ENCODE measurements at regions not wholly inside any gene's neighbourhood (a gene's known extent, or its start where the extent isn't known, plus 50 kb on each side); places are given as distances from the start of the nearest gene placed in this dataset.
"Not testable (repeated sequence)": the region's sequence is repeated elsewhere in the genome, so short reads cannot be mapped to it uniquely, and the experiment has no call there.

DNA sequence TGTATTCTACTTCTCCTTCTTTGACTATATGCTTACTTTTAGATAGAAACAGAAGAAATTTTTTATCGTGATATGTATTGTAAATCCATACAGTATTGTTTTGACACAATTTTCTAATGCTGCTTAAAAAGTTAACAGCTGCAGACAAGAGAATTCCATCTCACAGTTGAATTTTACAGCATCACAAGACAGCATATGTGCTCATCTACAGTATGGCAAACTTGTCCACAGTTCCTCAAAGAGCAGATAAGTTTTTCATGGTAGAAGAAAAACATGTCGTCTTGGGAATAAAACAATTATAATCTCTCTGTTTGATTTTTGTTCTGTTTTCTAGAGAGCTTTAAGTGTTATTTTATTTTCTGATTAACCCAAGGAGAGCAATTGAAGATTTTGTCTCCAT is 438.5 kb upstream of the NUDT12 start:
- H3K9me3 ChIP-seq: no peaks in the 10 kb centered on the region
- ATAC-seq (no peak), DNase-seq (no peak)
- H3K4me1 ChIP-seq: no peaks in the 10 kb centered on the region
- no peaks in the 10 kb centered on the region for H3K36me3 ChIP-seq
- no peak for TF ChIP-seq POLR2A (IDR thresholded peaks at IDR 0.05)
- TF ChIP-seq, protein P1, sequence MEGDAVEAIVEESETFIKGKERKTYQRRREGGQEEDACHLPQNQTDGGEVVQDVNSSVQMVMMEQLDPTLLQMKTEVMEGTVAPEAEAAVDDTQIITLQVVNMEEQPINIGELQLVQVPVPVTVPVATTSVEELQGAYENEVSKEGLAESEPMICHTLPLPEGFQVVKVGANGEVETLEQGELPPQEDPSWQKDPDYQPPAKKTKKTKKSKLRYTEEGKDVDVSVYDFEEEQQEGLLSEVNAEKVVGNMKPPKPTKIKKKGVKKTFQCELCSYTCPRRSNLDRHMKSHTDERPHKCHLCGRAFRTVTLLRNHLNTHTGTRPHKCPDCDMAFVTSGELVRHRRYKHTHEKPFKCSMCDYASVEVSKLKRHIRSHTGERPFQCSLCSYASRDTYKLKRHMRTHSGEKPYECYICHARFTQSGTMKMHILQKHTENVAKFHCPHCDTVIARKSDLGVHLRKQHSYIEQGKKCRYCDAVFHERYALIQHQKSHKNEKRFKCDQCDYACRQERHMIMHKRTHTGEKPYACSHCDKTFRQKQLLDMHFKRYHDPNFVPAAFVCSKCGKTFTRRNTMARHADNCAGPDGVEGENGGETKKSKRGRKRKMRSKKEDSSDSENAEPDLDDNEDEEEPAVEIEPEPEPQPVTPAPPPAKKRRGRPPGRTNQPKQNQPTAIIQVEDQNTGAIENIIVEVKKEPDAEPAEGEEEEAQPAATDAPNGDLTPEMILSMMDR (IDR thresholded peaks at IDR 0.05 in 4 of 5, conservative IDR thresholded peaks at IDR 0.05 in 1 of 5): no peak
- H3K27ac ChIP-seq: no peak overlapping the region
- in situ Hi-C loops (cut with MboI; ENCODE audit: low sequenced_read_pairs in 4 of 4) (no loop called here), intact Hi-C loops (cut with DNase I; ENCODE audit: low total_unique reads) (no loop called here)
- H3K27me3 ChIP-seq: no peaks in the 10 kb centered on the region
- H3K4me3 ChIP-seq: no peak overlapping the region

DNA sequence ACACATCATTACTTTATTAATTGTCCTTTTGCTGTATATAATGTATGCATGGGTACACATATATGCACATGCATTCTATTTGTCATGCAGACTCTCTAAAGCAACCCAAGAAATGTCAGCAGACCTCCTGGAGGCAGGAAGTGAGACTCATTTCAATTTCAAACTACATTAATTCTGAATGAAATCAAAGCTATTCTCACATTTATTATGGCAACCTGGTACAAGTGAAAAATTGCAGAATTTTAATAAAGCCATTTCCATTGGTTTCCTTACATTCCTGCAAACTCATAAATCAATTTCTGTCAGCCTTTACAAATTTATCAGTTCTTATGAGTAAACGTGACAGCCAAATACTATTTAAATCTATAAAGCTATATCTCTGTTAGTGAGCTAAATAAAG is 430.4 kb upstream of the NUDT12 start:
- Histone ChIP-seq H3K4me1 (no peaks in the 10 kb centered on the region), H3K27ac (no peak overlapping the region), H3K9me3 (no peaks in the 10 kb centered on the region), H3K27me3 (no peaks in the 10 kb centered on the region), H3K36me3 (no peaks in the 10 kb centered on the region), H3K4me3 (no peak overlapping the region)
- no peak for ATAC-seq
- TF ChIP-seq, protein P1 (IDR thresholded peaks at IDR 0.05 in 4 of 5, conservative IDR thresholded peaks at IDR 0.05 in 1 of 5): no peak
- no peak for DNase-seq
- in situ Hi-C loops (cut with MboI; ENCODE audit: low sequenced_read_pairs in 4 of 4): no loop called here
- intact Hi-C loops (cut with DNase I; ENCODE audit: low total_unique reads): no loop called here

DNA sequence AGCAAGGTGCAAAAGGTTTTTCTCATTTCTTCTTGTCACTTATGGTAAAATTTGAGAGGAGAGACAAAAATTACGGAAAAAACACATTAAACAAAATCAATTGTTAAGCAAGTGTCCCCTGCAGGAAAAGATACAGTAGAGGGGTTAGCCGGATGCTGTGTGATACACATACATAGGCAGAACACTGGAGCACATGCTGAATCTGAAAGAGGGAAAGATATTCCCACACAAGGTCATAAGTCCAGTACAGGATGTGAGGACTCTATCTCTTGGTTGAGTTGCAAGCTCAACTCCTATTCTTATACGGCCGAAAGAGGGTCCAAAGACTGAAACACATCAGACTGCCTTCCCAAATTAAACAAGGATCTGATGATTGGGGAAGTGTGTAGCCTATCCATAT is 427.5 kb upstream of the NUDT12 start:
- H3K36me3 ChIP-seq: no peaks in the 10 kb centered on the region
- no peaks in the 10 kb centered on the region for H3K9me3 ChIP-seq
- H3K27me3 ChIP-seq: no peaks in the 10 kb centered on the region
- H3K27ac ChIP-seq: no peak overlapping the region
- intact Hi-C loops (cut with DNase I; ENCODE audit: low total_unique reads): no loop called here
- ATAC-seq: no peak
- no peak overlapping the region for H3K4me3 ChIP-seq
- in situ Hi-C loops (cut with MboI; ENCODE audit: low sequenced_read_pairs in 4 of 4): no loop called here
- no peak for TF ChIP-seq POLR2A (IDR thresholded peaks at IDR 0.05)
- TF ChIP-seq, protein P1 (IDR thresholded peaks at IDR 0.05 in 4 of 5, conservative IDR thresholded peaks at IDR 0.05 in 1 of 5): no peak
- no peak for DNase-seq
- H3K4me1 ChIP-seq: no peaks in the 10 kb centered on the region

DNA sequence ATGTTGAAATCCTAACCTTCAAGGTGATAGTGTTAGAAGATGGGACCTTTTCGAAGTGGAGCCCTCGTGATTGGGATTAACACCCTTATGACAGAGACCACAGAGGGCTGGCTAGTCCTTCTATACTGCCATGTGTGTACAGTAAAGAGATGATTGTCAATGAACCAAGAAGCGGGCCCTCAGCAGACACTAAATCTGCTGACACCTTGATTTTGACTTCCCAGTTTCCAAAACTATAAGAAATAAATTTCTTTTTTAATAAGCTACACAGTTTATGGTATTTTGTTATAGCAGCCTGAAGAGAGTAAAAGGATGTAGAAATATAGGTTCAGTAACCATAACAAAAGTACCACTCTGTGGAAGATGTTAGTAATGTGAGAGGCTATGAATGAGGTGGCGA is 419.0 kb upstream of the NUDT12 start:
- Histone ChIP-seq H3K4me3 (no peak overlapping the region), H3K27me3 (no peaks in the 10 kb centered on the region), H3K4me1 (no peaks in the 10 kb centered on the region), H3K36me3 (no peaks in the 10 kb centered on the region), H3K27ac (no peak overlapping the region), H3K9me3 (no peaks in the 10 kb centered on the region)
- TF ChIP-seq, protein P1 (IDR thresholded peaks at IDR 0.05 in 4 of 5, conservative IDR thresholded peaks at IDR 0.05 in 1 of 5): no peak
- no peak for TF ChIP-seq POLR2A (IDR thresholded peaks at IDR 0.05)
- no peak for ATAC-seq
- in situ Hi-C loops (cut with MboI; ENCODE audit: low sequenced_read_pairs in 4 of 4) (no loop called here), intact Hi-C loops (cut with DNase I; ENCODE audit: low total_unique reads) (no loop called here)
- no peak for DNase-seq

DNA sequence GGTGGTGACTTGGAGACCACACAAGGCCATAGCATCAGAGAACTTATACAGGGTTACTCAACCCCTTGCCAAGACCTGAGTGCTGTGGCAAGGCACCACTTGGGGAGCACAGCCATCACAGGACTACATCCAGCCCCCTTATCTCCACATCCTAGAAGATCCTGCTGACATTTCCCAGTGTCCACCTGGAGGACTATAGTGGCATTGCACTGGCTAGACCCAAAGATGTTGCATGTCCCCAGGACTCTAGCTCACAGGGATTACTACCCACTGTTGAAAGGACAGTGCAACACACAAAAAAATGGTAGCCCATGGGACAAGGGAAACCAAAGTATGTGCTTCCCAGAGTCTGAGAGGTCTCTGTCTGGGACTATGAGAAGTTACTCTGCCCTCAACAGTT is 411.1 kb upstream of the NUDT12 start:
- no peaks in the 10 kb centered on the region for H3K36me3 ChIP-seq
- H3K27me3 ChIP-seq: no peaks in the 10 kb centered on the region
- H3K4me1 ChIP-seq: no peaks in the 10 kb centered on the region
- in situ Hi-C loops (cut with MboI; ENCODE audit: low sequenced_read_pairs in 4 of 4): no loop called here
- TF ChIP-seq POLR2A (IDR thresholded peaks at IDR 0.05): no peak
- TF ChIP-seq, protein P1 (IDR thresholded peaks at IDR 0.05 in 4 of 5, conservative IDR thresholded peaks at IDR 0.05 in 1 of 5): no peak
- intact Hi-C loops (cut with DNase I; ENCODE audit: low total_unique reads): no loop called here
- H3K27ac ChIP-seq: no peak overlapping the region
- ATAC-seq (no peak), DNase-seq (no peak)
- H3K9me3 ChIP-seq: no peaks in the 10 kb centered on the region
- no peak overlapping the region for H3K4me3 ChIP-seq

DNA sequence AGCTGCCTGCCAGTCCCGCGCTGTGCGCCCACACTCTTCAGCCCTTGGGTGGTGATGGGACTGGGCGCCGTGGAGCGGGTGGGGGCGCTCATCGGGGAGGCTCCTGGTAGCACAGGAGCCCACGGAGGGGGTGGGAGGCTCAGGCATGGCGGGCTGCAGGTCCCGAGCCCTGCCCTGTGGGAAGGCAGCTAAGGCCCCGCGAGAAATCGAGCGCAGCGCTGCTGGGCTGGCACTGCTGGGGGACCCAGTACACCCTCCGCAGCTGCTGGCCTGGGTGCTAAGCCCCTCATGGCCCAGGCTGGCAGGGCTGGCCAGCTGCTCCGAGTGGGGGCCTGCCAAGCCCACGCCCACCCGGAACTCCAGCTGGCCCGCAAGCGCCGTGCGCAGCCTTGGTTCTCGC is 403.7 kb upstream of the NUDT12 start:
- H3K36me3 ChIP-seq; H3K9me3 ChIP-seq; DNase-seq; H3K4me3 ChIP-seq; intact Hi-C loops (cut with DNase I; ENCODE audit: low total_unique reads); ATAC-seq; H3K4me1 ChIP-seq; in situ Hi-C loops (cut with MboI; ENCODE audit: low sequenced_read_pairs in 4 of 4); H3K27ac ChIP-seq; H3K27me3 ChIP-seq: not testable (repeated sequence)
